ENCODE measurements at regions not wholly inside any gene's neighbourhood (a gene's known extent, or its start where the extent isn't known, plus 50 kb on each side); places are given as distances from the start of the nearest gene placed in this dataset.

DNA sequence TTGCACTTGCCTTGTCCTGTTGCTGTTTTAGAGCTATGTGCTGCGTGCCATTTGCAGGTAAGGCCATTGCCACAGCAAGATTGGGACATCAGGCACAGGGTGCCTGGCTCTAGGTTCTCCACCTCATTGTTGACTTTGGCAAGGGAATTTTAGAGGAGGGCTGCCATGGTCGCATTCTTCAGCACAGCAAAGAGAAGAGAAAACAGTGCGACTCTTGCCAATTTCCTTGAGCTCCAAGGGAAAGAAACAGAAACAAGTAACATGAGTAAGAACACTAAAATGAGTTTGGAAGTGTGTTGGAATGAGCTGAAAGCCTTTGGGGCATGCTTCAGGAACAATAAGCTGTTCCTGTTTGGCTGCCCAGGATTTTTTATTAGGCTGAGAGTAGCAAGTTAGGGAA is 188.1 kb upstream of the IL12B start:
- POLR2A ChIA-PET: no interaction called here
- in situ Hi-C loops (cut with MboI): no loop called here

More for the DNA sequence above, 188.1 kb upstream of the IL12B start:
- Histone ChIP-seq H3K36me3 (ENCODE audit: control insufficient read depth in 2 of 2, insufficient read depth in 2 of 2, low read length in 1 of 2) (no peaks in the 10 kb centered on the region), H2AFZ (ENCODE audit: control insufficient read depth, low read depth, low read length) (no peak overlapping the region), H3K27me3 (replicated peaks in 1 of 2; ENCODE audit: control insufficient read depth in 2 of 2, insufficient read depth in 2 of 2, low read length in 1 of 2) (no peaks in the 10 kb centered on the region), H3K27ac (ENCODE audit: control insufficient read depth, insufficient read depth) (no peak overlapping the region), H3K4me1 (ENCODE audit: control insufficient read depth, insufficient read depth, low read length) (peaks cover 3% of the 10 kb centered on the region; the same call in 1 of the 2 replicates), H3K9ac (ENCODE audit: control insufficient read depth, insufficient read depth, low read length) (no peak overlapping the region), H3K79me2 (ENCODE audit: control insufficient read depth, insufficient read depth, low read length) (no peaks in the 10 kb centered on the region), H3K4me3 (no peak overlapping the region), H3K9me3 (replicated peaks; ENCODE audit: control insufficient read depth, insufficient read depth, low read length) (no peaks in the 10 kb centered on the region), H4K20me1 (ENCODE audit: control insufficient read depth, insufficient read depth) (no peaks in the 10 kb centered on the region), H3K4me2 (ENCODE audit: control insufficient read depth, insufficient read depth) (no peak overlapping the region)
- ChIA-PET SMC1A (ENCODE audit: uncharacterized antibody, unreplicated experiment) (interaction anchor here (1.0 to 1.2 kb wide), 2 partner anchors 14 to 181 kb away, joined by 3 read pairs; no protein-coding TSS in a partner anchor), CTCF (interaction anchor here (0.7 to 1.4 kb wide), 4 partner anchors 9 to 362 kb away, joined by 3 read pairs; no protein-coding TSS in a partner anchor), RAD21 (ENCODE audit: unreplicated experiment) (no interaction called here)
- intact Hi-C loops (cut with micrococcal nuclease; ENCODE audit: unreplicated experiment): loop anchor here (5.0 kb wide), 1 partner anchor 186 kb away; the partner anchor contains the start of gene IL12B
- DNase-seq (ENCODE audit: low read depth, low spot score) (no peak), FAIRE-seq (no peak), ATAC-seq (no peak)
- BruUV-seq (replicated peaks): no TSS peak
- TF ChIP-seq TAF1 (IDR thresholded peaks at IDR 0.05; ENCODE audit: borderline replicate concordance, low read depth, low read length): no peak
- TF ChIP-seq SP1 (IDR thresholded peaks at IDR 0.05; ENCODE audit: low read depth, low read length): no peak
- no peak for TF ChIP-seq RAD51 (IDR thresholded peaks at IDR 0.05)
- TF ChIP-seq POLR2A (IDR thresholded peaks at IDR 0.05; ENCODE audit: low read depth, low read length): no peak
- TF ChIP-seq TCF12 (IDR thresholded peaks at IDR 0.05; ENCODE audit: low read depth, low read length): no peak
- TF ChIP-seq WRNIP1 (IDR thresholded peaks at IDR 0.05; ENCODE audit: borderline replicate concordance, low read depth, low read length): no peak
- no peak for TF ChIP-seq POU2F2 (IDR thresholded peaks at IDR 0.05; ENCODE audit: borderline replicate concordance, low read depth, low read length)
- no peak for TF ChIP-seq CHD1 (IDR thresholded peaks at IDR 0.05; ENCODE audit: low read depth, low read length)
- no peak for TF ChIP-seq SREBF2 (IDR thresholded peaks at IDR 0.05; ENCODE audit: low read length)
- no peak for TF ChIP-seq E2F4 (IDR thresholded peaks at IDR 0.05; ENCODE audit: low read depth, low read length)
- no peak for TF ChIP-seq SMAD5 (IDR thresholded peaks at IDR 0.05; ENCODE audit: low read depth)
- TF ChIP-seq, protein P1, sequence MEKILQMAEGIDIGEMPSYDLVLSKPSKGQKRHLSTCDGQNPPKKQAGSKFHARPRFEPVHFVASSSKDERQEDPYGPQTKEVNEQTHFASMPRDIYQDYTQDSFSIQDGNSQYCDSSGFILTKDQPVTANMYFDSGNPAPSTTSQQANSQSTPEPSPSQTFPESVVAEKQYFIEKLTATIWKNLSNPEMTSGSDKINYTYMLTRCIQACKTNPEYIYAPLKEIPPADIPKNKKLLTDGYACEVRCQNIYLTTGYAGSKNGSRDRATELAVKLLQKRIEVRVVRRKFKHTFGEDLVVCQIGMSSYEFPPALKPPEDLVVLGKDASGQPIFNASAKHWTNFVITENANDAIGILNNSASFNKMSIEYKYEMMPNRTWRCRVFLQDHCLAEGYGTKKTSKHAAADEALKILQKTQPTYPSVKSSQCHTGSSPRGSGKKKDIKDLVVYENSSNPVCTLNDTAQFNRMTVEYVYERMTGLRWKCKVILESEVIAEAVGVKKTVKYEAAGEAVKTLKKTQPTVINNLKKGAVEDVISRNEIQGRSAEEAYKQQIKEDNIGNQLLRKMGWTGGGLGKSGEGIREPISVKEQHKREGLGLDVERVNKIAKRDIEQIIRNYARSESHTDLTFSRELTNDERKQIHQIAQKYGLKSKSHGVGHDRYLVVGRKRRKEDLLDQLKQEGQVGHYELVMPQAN (conservative IDR thresholded peaks at IDR 0.05): no peak
- no peak for TF ChIP-seq YBX1 (IDR thresholded peaks at IDR 0.05)
- TF ChIP-seq EED (IDR thresholded peaks at IDR 0.05; ENCODE audit: low read depth): no peak
- TF ChIP-seq CHD2 (IDR thresholded peaks at IDR 0.05; ENCODE audit: borderline replicate concordance, low read depth, low read length): no peak
- no peak for TF ChIP-seq RB1 (IDR thresholded peaks at IDR 0.05; ENCODE audit: borderline replicate concordance)
- 58% methylated on average over 3 of the region's 3 CpGs for WGBS (ENCODE audit: insufficient coverage, insufficient replicate concordance, low lambda C conversion rate, missing lambda C conversion rate)

All from GM12878 (cell line).